Testis (tissue), 2 donors: ENCODE measurements at regions not wholly inside any gene's neighbourhood (a gene's known extent, or its start where the extent isn't known, plus 50 kb on each side); places are given as distances from the start of the nearest gene placed in this dataset.

ENCODE experiments used
- POLR2A ChIP-seq: fragments of 450-650 bp; IDR thresholded peaks from one replicate; pipeline ENCODE4 v1.6.1; 2017; ENCODE audit warnings: antibody characterized with exemption, mild to moderate bottlenecking, moderate library complexity
- TF ChIP-seq, protein P1 (sequence below), 3 experiments: fragments of 450-650 bp in 2 of 3; fragments of 200-600 bp in 1 of 3; sonication (generic) in 1 of 3; IDR thresholded peaks; one replicate each; pipeline ENCODE4 v1.5.1; 2016 to 2019; ENCODE audit warnings: antibody characterized with exemption in 3 of 3, mild to moderate bottlenecking in 2 of 3, moderate library complexity in 1 of 3

DNA sequence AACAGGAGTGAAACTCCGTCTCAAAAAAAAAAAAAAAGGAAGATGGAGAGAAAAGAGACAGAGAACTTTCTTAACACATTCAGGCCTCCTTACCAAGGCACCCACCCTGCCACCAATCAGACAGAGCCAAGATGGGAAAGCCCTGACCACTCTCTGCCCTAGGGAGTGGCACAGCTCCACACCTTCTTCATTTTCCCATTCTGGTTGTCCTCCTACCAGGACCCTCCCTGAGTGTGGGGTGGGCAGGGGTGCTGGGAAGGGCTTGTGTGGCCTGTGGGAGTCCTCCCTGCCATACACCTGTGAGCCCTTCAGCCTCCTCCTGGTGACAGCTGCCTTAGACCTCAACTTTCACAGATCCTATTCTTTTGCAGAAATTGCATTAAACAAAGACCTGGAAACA is 513.6 kb downstream of the BCL11B start:
- TF ChIP-seq POLR2A = no peak
- TF ChIP-seq, protein P1, sequence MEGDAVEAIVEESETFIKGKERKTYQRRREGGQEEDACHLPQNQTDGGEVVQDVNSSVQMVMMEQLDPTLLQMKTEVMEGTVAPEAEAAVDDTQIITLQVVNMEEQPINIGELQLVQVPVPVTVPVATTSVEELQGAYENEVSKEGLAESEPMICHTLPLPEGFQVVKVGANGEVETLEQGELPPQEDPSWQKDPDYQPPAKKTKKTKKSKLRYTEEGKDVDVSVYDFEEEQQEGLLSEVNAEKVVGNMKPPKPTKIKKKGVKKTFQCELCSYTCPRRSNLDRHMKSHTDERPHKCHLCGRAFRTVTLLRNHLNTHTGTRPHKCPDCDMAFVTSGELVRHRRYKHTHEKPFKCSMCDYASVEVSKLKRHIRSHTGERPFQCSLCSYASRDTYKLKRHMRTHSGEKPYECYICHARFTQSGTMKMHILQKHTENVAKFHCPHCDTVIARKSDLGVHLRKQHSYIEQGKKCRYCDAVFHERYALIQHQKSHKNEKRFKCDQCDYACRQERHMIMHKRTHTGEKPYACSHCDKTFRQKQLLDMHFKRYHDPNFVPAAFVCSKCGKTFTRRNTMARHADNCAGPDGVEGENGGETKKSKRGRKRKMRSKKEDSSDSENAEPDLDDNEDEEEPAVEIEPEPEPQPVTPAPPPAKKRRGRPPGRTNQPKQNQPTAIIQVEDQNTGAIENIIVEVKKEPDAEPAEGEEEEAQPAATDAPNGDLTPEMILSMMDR (IDR thresholded peaks at IDR 0.05) = no peak
